Neuronal stem cell (in vitro differentiated cells): ENCODE measurements at regions not wholly inside any gene's neighbourhood (a gene's known extent, or its start where the extent isn't known, plus 50 kb on each side); places are given as distances from the start of the nearest gene placed in this dataset.

Source experiments
- DNase-seq: peaks from one replicate; pipeline ENCODE4 v3.0.0-alpha.2; 2013; ENCODE audit warnings: low spot score
- H2AFZ ChIP-seq: one replicate; pipeline ENCODE4 v1.6.1; 2013; ENCODE audit warnings: mild to moderate bottlenecking, low read length, inconsistent platforms
- H2AK5ac ChIP-seq: 2 replicates; pipeline ENCODE4 v1.6.1; 2013; ENCODE audit warnings: low read depth, mild to moderate bottlenecking, inconsistent platforms, low read length, moderate library complexity, mixed read lengths
- H2BK120ac ChIP-seq: 2 replicates; pipeline ENCODE4 v1.6.1; 2013; ENCODE audit warnings: low read depth, mild to moderate bottlenecking, inconsistent platforms, low read length, moderate library complexity, mixed read lengths
- H2BK12ac ChIP-seq: one replicate; pipeline ENCODE4 v1.6.1; 2013; ENCODE audit warnings: low read length, inconsistent platforms
- H2BK15ac ChIP-seq: 2 replicates; pipeline ENCODE4 v1.6.1; 2013; ENCODE audit warnings: mild to moderate bottlenecking, low read length, inconsistent platforms, mixed read lengths
- H2BK5ac ChIP-seq: one replicate; pipeline ENCODE4 v1.6.1; 2013; ENCODE audit warnings: inconsistent platforms, mild to moderate bottlenecking, low read length, moderate library complexity
- H3K14ac ChIP-seq: one replicate; pipeline ENCODE4 v1.6.1; 2013; ENCODE audit warnings: low read length, inconsistent platforms
- H3K18ac ChIP-seq: 2 replicates; pipeline ENCODE4 v1.6.1; 2013; ENCODE audit warnings: low read length, inconsistent platforms
- H3K23ac ChIP-seq: 2 replicates; pipeline ENCODE4 v1.6.1; 2013; ENCODE audit warnings: low read depth, mild to moderate bottlenecking, mixed read lengths, low read length, inconsistent platforms; ENCODE audit not compliant: poor library complexity
- H3K27ac ChIP-seq: replicated peaks from 3 replicates; pipeline ENCODE4 v1.5.1; 2013; ENCODE audit warnings: low read length, inconsistent platforms
- H3K27me3 ChIP-seq, 3 experiments: 2 replicates each; pipeline ENCODE4 v1.6.1; 2013; ENCODE audit warnings: low read length in 3 of 3, mild to moderate bottlenecking in 2 of 3, inconsistent platforms in 1 of 3, low read depth in 1 of 3, mixed read lengths in 1 of 3, moderate library complexity in 1 of 3; ENCODE audit not compliant: control insufficient read depth in 3 of 3, insufficient read depth in 3 of 3
- H3K36me3 ChIP-seq, 2 donors: replicated peaks in 1 of 2; 2 replicates each; pipeline ENCODE4 v1.6.1; 2013; ENCODE audit warnings: low read length in 2 of 2; ENCODE audit not compliant: control insufficient read depth in 2 of 2, insufficient read depth in 2 of 2
- H3K4ac ChIP-seq: 2 replicates; pipeline ENCODE4 v1.6.1; 2013; ENCODE audit warnings: inconsistent platforms, mild to moderate bottlenecking, low read length, moderate library complexity
- H3K4me1 ChIP-seq, 2 donors: 1 replicate in 1 of 2; 2 replicates in 1 of 2; pipeline ENCODE4 v1.6.1; 2013; ENCODE audit warnings: low read length in 2 of 2, low read depth in 1 of 2; ENCODE audit not compliant: control insufficient read depth in 2 of 2, insufficient read depth in 1 of 2
- H3K4me2 ChIP-seq: one replicate; pipeline ENCODE4 v1.6.1; 2013; ENCODE audit warnings: mild to moderate bottlenecking, low read length, inconsistent platforms; ENCODE audit not compliant: insufficient read depth, poor library complexity, severe bottlenecking
- H3K4me3 ChIP-seq, 2 donors: 2 replicates each; pipeline ENCODE4 v1.5.1; 2013; ENCODE audit warnings: low read length in 2 of 2, mild to moderate bottlenecking in 2 of 2, inconsistent platforms in 1 of 2, moderate library complexity in 1 of 2
- H3K79me1 ChIP-seq: one replicate; pipeline ENCODE4 v1.6.1; 2013; ENCODE audit warnings: low read depth, mild to moderate bottlenecking, inconsistent platforms, low read length, moderate library complexity
- H3K9ac ChIP-seq: one replicate; pipeline ENCODE4 v1.6.1; 2013; ENCODE audit warnings: mild to moderate bottlenecking, low read depth, low read length, inconsistent platforms; ENCODE audit not compliant: poor library complexity
- H3K9me3 ChIP-seq, 2 donors: replicated peaks in 1 of 2; 2 replicates each; pipeline versions ENCODE3 to v1.6.1; 2013; ENCODE audit warnings: low read length in 2 of 2, mild to moderate bottlenecking in 2 of 2, inconsistent platforms in 1 of 2, low read depth in 1 of 2, mixed read lengths in 1 of 2, moderate library complexity in 1 of 2; ENCODE audit not compliant: control insufficient read depth in 2 of 2, insufficient read depth in 1 of 2
- H4K8ac ChIP-seq: one replicate; pipeline ENCODE4 v1.6.1; 2013; ENCODE audit warnings: low read depth, mild to moderate bottlenecking, inconsistent platforms, low read length, moderate library complexity
- H4K91ac ChIP-seq: one replicate; pipeline ENCODE4 v1.6.1; 2013; ENCODE audit warnings: low read length, low read depth, mild to moderate bottlenecking, inconsistent platforms; ENCODE audit not compliant: poor library complexity
- WGBS, 2 donors: extraction: QIAGEN DNeasy Blood & Tissue Kit; methylation state at CpG; one replicate each; pipeline ENCODE4 v1.1.7; 2013; ENCODE audit warnings: missing lambda C conversion rate in 2 of 2, mixed read lengths in 1 of 2; ENCODE audit not compliant: insufficient read length in 2 of 2, insufficient replicate concordance in 1 of 2; ENCODE audit errors: extremely low coverage in 2 of 2; 5-methylcytosine and 5-hydroxymethylcytosine counted together

DNA sequence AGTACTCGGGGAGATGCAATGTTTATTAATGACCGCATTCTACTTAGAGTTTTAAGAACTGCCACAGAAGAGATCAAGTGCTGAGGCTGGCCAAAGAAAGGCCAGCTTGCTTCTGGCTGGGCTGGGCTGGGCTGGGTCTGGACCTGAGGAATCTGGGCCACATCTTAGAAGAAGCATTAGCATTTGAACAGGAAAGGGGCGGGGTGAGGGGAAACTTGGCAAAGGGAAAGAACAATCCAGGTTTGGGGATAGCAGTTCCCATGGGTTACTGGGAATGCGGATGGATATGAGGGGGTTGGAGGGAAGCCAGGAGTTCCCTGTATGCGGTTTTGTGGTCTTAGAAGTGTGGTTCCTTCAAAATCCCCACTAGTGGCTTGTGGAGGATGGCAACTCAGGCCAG lies 83.3 kb downstream of the CLDN34 start:
- H3K27ac ChIP-seq: no peak overlapping the region
- no peak overlapping the region for H3K4me3 ChIP-seq
- no peak overlapping the region for H3K14ac ChIP-seq

GRCh38 chrX:10051866-10052480 lies 84.8 kb downstream of the CLDN34 start:
- Histone ChIP-seq H2AK5ac (no peak overlapping the region), H3K23ac (no peak overlapping the region), H3K18ac (no peak overlapping the region), H2BK5ac (no peak overlapping the region), H3K4me1 (peaks cover 15 to 19% of the 10 kb centered on the region in 2 donors), H2BK120ac (no peak overlapping the region), H3K27me3 (no peaks in the 10 kb centered on the region), H3K9ac (no peak overlapping the region), H4K91ac (no peak overlapping the region), H3K4me3 (no peak overlapping the region), H2BK15ac (no peak overlapping the region), H3K4me2 (no peak overlapping the region), H3K4ac (no peak overlapping the region), H3K14ac (no peak overlapping the region), H3K27ac (no peak overlapping the region), H3K79me1 (peaks cover 7% of the 10 kb centered on the region), H3K9me3 (peaks cover 3 to 10% of the 10 kb centered on the region in 2 donors), H2AFZ (no peak overlapping the region), H4K8ac (no peak overlapping the region), H3K36me3 (no peaks in the 10 kb centered on the region), H2BK12ac (no peak overlapping the region)
- no peak for DNase-seq
- no CpG with 5 or more reads among the region's 5 CpGs for WGBS, 2 donors

More for the DNA sequence above, 83.3 kb downstream of the CLDN34 start:
- peaks cover 15 to 19% of the 10 kb centered on the region in 2 donors for H3K4me1 ChIP-seq
- H3K36me3 ChIP-seq: no peaks in the 10 kb centered on the region
- no peak overlapping the region for H3K4ac ChIP-seq
- H3K18ac ChIP-seq: no peak overlapping the region
- H3K79me1 ChIP-seq: peaks cover 8% of the 10 kb centered on the region
- no peak overlapping the region for H4K8ac ChIP-seq
- H4K91ac ChIP-seq: no peak overlapping the region
- no peak overlapping the region for H2BK15ac ChIP-seq
- H2BK120ac ChIP-seq: no peak overlapping the region
- H2AFZ ChIP-seq: no peak overlapping the region
- DNase-seq: no peak
- no CpG with 5 or more reads among the region's 5 CpGs for WGBS, 2 donors
- H2BK12ac ChIP-seq: no peak overlapping the region
- H2AK5ac ChIP-seq: no peak overlapping the region
- peaks cover 3 to 10% of the 10 kb centered on the region in 2 donors for H3K9me3 ChIP-seq
- no peak overlapping the region for H3K4me2 ChIP-seq
- no peak overlapping the region for H3K23ac ChIP-seq
- no peak overlapping the region for H3K9ac ChIP-seq
- H3K27me3 ChIP-seq: no peaks in the 10 kb centered on the region
- no peak overlapping the region for H2BK5ac ChIP-seq

DNA sequence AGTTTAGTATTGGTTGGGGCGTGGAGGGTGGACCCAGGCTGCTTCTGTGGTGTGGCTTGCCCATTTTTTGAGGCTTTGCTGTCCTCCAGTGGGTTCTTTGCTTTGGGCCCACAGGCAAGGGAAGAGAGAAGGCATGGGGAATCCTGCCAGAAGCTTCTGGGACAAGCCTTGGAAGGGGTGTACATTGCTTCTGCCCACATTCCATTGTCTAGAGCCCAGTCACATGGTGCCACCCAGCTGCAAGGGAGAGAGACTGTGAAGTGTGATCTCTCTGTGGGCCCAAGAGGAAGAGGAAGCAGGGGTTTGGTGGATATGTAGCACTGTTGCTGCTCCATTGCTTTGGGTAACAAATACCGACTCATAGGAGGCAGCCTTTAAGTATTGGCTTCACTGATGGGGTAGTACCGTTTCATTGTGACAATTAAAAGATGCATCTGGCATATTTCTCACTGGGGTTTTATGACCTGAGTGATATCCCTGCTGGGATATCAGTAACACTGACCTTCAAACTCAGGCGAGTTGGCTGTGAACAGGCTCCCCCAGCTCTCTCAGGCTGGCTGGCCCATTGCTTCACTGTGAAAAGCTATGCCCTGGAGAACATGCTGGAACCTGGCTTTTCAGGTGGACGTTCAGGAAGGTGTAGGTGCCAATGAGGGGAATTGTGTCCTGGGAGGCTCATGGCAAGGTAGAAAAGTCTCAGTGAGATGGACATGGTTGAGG lies 85.9 kb downstream of the CLDN34 start:
- Histone ChIP-seq H2AK5ac (no peak overlapping the region), H3K9ac (no peak overlapping the region), H3K4me3 (no peak overlapping the region), H2AFZ (no peak overlapping the region), H3K27ac (no peak overlapping the region), H3K4ac (no peak overlapping the region), H3K4me1 (peaks cover 7 to 14% of the 10 kb centered on the region in 2 donors), H3K9me3 (peaks cover 3 to 10% of the 10 kb centered on the region in 2 donors), H2BK5ac (no peak overlapping the region), H2BK15ac (no peak overlapping the region), H4K91ac (no peak overlapping the region), H3K4me2 (no peak overlapping the region), H3K79me1 (peaks cover 4% of the 10 kb centered on the region), H3K18ac (no peak overlapping the region), H2BK12ac (no peak overlapping the region), H3K27me3 (no peaks in the 10 kb centered on the region), H3K36me3 (no peaks in the 10 kb centered on the region), H2BK120ac (no peak overlapping the region), H3K23ac (no peak overlapping the region), H3K14ac (no peak overlapping the region), H4K8ac (no peak overlapping the region)
- no peak for DNase-seq
- WGBS, 2 donors: no CpG with 5 or more reads among the region's 5 CpGs

DNA sequence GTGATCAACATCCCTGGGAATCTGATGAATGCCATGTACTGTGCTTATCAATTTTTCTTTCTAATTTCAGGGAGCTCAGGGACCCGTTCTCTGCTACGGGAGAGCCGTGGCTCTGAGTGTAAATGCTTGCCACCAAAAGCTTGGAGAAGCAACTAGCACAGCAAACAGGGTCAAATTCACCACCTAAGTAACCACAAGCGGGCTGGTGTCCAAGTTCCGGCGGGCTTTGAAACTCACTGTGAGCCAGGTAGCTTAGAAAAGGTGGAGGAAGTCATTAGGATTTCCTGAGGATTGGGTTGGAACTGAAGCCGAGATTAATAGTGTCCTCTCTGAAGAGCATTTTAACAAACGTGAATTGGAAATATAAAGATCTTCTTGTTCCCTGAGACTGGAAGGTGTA lies 87.2 kb downstream of the CLDN34 start:
- Histone ChIP-seq H3K79me1 (peaks cover 4% of the 10 kb centered on the region), H3K27ac (no peak overlapping the region), H3K36me3 (no peaks in the 10 kb centered on the region), H2AFZ (no peak overlapping the region), H4K91ac (no peak overlapping the region), H3K9me3 (peaks cover 3 to 10% of the 10 kb centered on the region in 2 donors), H3K18ac (no peak overlapping the region), H3K14ac (no peak overlapping the region), H2BK15ac (no peak overlapping the region), H3K4me2 (no peak overlapping the region), H3K4me1 (peaks cover 0 to 10% of the 10 kb centered on the region in 2 donors), H3K4me3 (no peak overlapping the region), H4K8ac (peak overlapping the region; percentile 17), H3K27me3 (no peaks in the 10 kb centered on the region), H3K9ac (no peak overlapping the region), H2AK5ac (no peak overlapping the region), H3K4ac (no peak overlapping the region), H2BK5ac (no peak overlapping the region), H2BK120ac (no peak overlapping the region), H3K23ac (no peak overlapping the region), H2BK12ac (no peak overlapping the region)
- no peak for DNase-seq
- WGBS, 2 donors: no CpG with 5 or more reads among the region's 8 CpGs
